GM13976 (cell line): ENCODE measurements at regions not wholly inside any gene's neighbourhood (a gene's known extent, or its start where the extent isn't known, plus 50 kb on each side); places are given as distances from the start of the nearest gene placed in this dataset.

Source experiments
- DNase-seq: peaks from one replicate; pipeline ENCODE4 v3.0.0; 2012; ENCODE audit warnings: low spot score
- CTCF ChIP-seq: IDR thresholded peaks from 2 replicates; pipeline ENCODE4 v1.5.1; 2012; ENCODE audit warnings: borderline replicate concordance, mild to moderate bottlenecking; ENCODE audit not compliant: insufficient read depth; ENCODE audit errors: extremely low read depth, missing control alignments, control extremely low read depth
- in situ Hi-C: fragments of 300-500 bp; cut with MboI; formaldehyde crosslinking; loops from one replicate; pipeline ENCODE4 v1.12.0; 2022; ENCODE audit warnings: low sequenced_read_pairs, mixed read lengths, inconsistent platforms; ENCODE audit not compliant: unreplicated experiment

DNA sequence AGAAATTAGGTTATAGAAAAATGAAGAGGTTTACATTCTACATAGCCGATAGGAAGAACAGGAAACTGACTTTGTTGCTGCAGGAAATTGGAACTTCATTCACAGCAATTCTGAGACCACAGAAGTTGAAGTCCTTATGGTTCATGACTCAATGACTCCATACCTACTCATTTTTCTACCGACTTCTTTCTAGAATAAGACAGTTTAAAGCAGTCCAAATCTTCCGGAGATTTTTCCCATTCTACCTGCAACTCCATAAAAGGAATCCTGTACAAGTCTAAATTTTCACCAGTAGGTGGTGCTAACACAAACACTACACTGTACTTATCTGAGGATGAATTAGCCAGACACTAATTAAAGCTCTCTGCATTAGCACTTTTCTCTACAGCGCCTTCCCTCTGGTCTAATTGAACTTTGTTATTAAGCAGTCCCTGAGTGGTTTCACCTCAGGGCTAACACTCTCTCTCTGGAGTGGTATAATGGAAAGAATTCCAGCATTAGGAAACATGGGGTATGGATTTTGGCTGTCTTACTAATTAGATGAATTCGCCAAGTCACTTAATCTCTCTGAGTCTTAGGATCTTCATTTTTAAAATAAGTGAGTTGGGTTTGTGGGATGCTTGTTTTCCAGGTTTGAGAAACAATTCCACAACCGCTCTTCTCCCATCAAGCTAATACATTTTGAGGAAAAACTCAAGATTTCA is 167.9 kb downstream of the SMIM20 start:
- in situ Hi-C loops = no loop called here
- TF ChIP-seq CTCF = peak; percentile 31
- no peak for DNase-seq

GRCh38 chr4:26082565-26082964 is 168.5 kb downstream of the SMIM20 start:
- DNase-seq = no peak
- in situ Hi-C loops = no loop called here
- no peak for TF ChIP-seq CTCF

- TF ChIP-seq CTCF = no peak
- DNase-seq = peak; percentile 32
- in situ Hi-C loops = no loop called here
Measured at GRCh38 chr4:26083987-26084386, 170.0 kb downstream of the SMIM20 start.

DNA sequence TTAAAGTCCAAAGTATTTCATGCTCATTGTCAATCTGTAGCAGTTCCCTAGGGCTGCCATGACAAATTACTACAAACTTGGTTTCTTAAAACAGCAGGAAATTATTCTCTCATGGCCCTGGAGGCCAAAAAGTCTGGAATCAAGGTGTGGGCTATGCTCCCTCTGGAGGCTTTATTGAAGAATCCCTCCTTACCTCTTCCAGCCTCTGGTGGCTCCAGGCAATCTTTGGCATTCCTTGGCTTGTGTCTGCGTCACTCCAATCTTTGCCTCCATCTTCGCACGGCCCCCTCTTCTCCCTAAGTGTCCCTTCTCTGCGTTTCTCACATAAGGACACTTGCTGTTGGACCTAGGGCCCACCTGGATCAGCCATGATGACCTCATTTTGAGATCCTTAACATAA is 170.4 kb downstream of the SMIM20 start:
- in situ Hi-C loops = no loop called here
- no peak for TF ChIP-seq CTCF

DNA sequence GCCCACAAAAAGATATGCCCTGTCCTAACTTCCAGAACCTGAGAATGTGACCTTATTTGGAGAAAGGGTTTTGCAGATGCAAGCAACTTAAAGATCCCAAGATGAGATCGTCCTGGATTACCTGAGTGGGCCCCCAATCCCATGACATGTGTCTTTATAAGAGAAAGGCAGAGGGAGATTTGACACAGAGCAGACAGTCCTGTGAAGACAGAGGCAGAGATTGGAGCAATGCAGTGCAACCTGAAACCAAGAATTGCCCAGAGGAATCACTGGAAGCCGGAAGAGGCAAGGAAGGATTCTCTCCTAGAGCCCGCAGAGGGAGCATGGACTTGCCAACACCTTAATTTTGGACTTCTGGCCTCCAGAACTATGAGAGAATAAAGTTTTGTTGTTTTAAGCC is 171.5 kb downstream of the SMIM20 start:
- no peak for TF ChIP-seq CTCF
- no peak for DNase-seq
- in situ Hi-C loops = no loop called here

More for the DNA sequence above, 170.4 kb downstream of the SMIM20 start:
- DNase-seq = no peak

- TF ChIP-seq CTCF = no peak
- in situ Hi-C loops = no loop called here
- no peak for DNase-seq
Measured at GRCh38 chr4:26086621-26087441, 172.8 kb downstream of the SMIM20 start.
